ENCODE measurements at regions not wholly inside any gene's neighbourhood (a gene's known extent, or its start where the extent isn't known, plus 50 kb on each side); places are given as distances from the start of the nearest gene placed in this dataset.

GRCh38 chr6:135722679-135723078, 128.8 kb upstream of the PDE7B start:
- no peak for TF ChIP-seq TARDBP (IDR thresholded peaks at IDR 0.05)
- TF ChIP-seq FOXA1 (IDR thresholded peaks at IDR 0.05) = no peak
- no peak for TF ChIP-seq ZNF384 (IDR thresholded peaks at IDR 0.05)
- TF ChIP-seq ARNT (IDR thresholded peaks at IDR 0.05) = no peak
- TF ChIP-seq NFRKB (IDR thresholded peaks at IDR 0.05) = no peak
- TF ChIP-seq SP1 (IDR thresholded peaks at IDR 0.05) = no peak

Data from HEK293T (cell line).